Stomach (tissue), 8 donors: ENCODE measurements at regions not wholly inside any gene's neighbourhood (a gene's known extent, or its start where the extent isn't known, plus 50 kb on each side); places are given as distances from the start of the nearest gene placed in this dataset.

Experiments
- DNase-seq, 2 donors: peaks; one replicate each; pipeline versions ENCODE4 v3.0.0 to v3.0.0-alpha.2; 2013 to 2019
- H3K27ac ChIP-seq, 5 donors: fragments of 200-600 bp in 4 of 5; sonication (generic) in 4 of 5; one replicate each; pipeline ENCODE4 v1.5.1; 2013 to 2019; ENCODE audit warnings: mild to moderate bottlenecking in 1 of 5, moderate library complexity in 1 of 5
- H3K27me3 ChIP-seq, 3 donors: fragments of 200-600 bp; sonication (generic); one replicate each; pipeline ENCODE4 v1.5.1; 2017 to 2019; ENCODE audit warnings: mixed run types in 1 of 3
- H3K36me3 ChIP-seq, 4 donors: fragments of 200-600 bp; sonication (generic); 1 replicate in 3 of 4; 2 replicates in 1 of 4; pipeline ENCODE4 v1.5.1; 2016 to 2019
- H3K4me1 ChIP-seq, 4 donors: fragments of 200-600 bp; sonication (generic); one replicate each; pipeline ENCODE4 v1.5.1; 2016 to 2019
- H3K4me3 ChIP-seq, 4 donors: fragments of 200-600 bp; sonication (generic) in 3 of 4; one replicate each; pipeline ENCODE4 v1.5.1; 2016 to 2019; ENCODE audit warnings: mild to moderate bottlenecking in 1 of 4
- H3K9me3 ChIP-seq, 4 donors: fragments of 200-600 bp; sonication (generic); one replicate each; pipeline ENCODE4 v1.5.1; 2016 to 2019
- EP300 ChIP-seq: sonication (generic); formaldehyde crosslinking; IDR thresholded peaks from one replicate; pipeline ENCODE4 v1.6.1; 2017; ENCODE audit warnings: antibody characterized with exemption
- POLR2A ChIP-seq, 4 donors: fragments of 450-650 bp; IDR thresholded peaks; one replicate each; pipeline ENCODE4 v1.6.1; 2016; ENCODE audit warnings: antibody characterized with exemption in 4 of 4, control low read depth in 2 of 4, mild to moderate bottlenecking in 1 of 4, moderate library complexity in 1 of 4
- POLR2AphosphoS5 ChIP-seq, 3 donors: sonication (generic); formaldehyde crosslinking; IDR thresholded peaks; one replicate each; pipeline ENCODE4 v1.6.1; 2016; ENCODE audit warnings: antibody characterized with exemption in 3 of 3
- whole genome bisulfite sequencing, 5 donors: extraction: QIAGEN DNeasy Blood & Tissue Kit in 3 of 5; methylation state at CpG; one replicate each; pipeline versions ENCODE4 v1.1.5 to v1.1.7; 2013 to 2018; 5-methylcytosine and 5-hydroxymethylcytosine counted together
- intact Hi-C: fragments of 100-400 bp; cut with DNase I; formaldehyde crosslinking; loops from one replicate; pipeline ENCODE4 v1.15.1; 2023; ENCODE audit warnings: low total_unique reads
- TF ChIP-seq, protein P1 (sequence below), 7 experiments: fragments of 450-650 bp in 4 of 7; fragments of 200-600 bp in 3 of 7; sonication (generic) in 3 of 7; IDR thresholded peaks; one replicate each; pipeline ENCODE4 v1.5.1; 2016 to 2019; ENCODE audit warnings: antibody characterized with exemption in 7 of 7, control low read depth in 2 of 7, mild to moderate bottlenecking in 1 of 7
- donor health status: healthy with polysubstance abuse.
- donor health status: Bipolar disorder and iron deficiency.
- donor health status: healthy.

DNA sequence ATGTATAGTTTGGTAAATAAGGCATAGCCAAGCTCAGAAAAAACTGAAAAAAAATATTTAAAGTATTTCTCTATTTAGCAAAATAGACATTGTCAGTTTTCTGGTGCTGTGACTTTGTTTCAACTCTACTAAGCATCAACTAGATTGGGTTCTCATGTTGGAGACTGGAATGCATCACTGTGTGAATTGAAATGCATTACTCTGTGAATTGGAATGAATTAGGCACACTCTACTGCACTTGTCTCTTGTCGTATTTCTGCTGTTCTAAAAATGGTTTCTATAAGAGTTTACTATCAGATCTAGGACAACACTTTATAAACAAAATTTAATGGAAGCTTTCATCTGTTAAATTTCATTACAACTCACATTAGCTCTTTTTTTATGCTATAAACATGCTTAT lies 1772.2 kb downstream of the MAT2B start:
- Histone ChIP-seq H3K4me1 (no peaks in the 10 kb centered on the region), H3K27ac (no peak overlapping the region), H3K4me3 (no peak overlapping the region), H3K36me3 (no peaks in the 10 kb centered on the region), H3K27me3 (no peaks in the 10 kb centered on the region), H3K9me3 (peaks cover 0 to 7% (median 2%) of the 10 kb centered on the region in 4 donors)
- 70 to 90% (median 82%) methylated on average over 1 of the region's 1 CpG for WGBS, 5 donors
- intact Hi-C loops: no loop called here
- TF ChIP-seq POLR2AphosphoS5 (IDR thresholded peaks at IDR 0.05) (no peak), POLR2A (IDR thresholded peaks at IDR 0.05) (no peak), EP300 (no peak)
- TF ChIP-seq, protein P1, sequence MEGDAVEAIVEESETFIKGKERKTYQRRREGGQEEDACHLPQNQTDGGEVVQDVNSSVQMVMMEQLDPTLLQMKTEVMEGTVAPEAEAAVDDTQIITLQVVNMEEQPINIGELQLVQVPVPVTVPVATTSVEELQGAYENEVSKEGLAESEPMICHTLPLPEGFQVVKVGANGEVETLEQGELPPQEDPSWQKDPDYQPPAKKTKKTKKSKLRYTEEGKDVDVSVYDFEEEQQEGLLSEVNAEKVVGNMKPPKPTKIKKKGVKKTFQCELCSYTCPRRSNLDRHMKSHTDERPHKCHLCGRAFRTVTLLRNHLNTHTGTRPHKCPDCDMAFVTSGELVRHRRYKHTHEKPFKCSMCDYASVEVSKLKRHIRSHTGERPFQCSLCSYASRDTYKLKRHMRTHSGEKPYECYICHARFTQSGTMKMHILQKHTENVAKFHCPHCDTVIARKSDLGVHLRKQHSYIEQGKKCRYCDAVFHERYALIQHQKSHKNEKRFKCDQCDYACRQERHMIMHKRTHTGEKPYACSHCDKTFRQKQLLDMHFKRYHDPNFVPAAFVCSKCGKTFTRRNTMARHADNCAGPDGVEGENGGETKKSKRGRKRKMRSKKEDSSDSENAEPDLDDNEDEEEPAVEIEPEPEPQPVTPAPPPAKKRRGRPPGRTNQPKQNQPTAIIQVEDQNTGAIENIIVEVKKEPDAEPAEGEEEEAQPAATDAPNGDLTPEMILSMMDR (IDR thresholded peaks at IDR 0.05): no peak
- DNase-seq: no peak

GRCh38 chr5:165282491-165282890 lies 1777.1 kb downstream of the MAT2B start:
- Histone ChIP-seq H3K4me1 (no peaks in the 10 kb centered on the region), H3K27ac (no peak overlapping the region), H3K36me3 (no peaks in the 10 kb centered on the region), H3K4me3 (no peak overlapping the region), H3K27me3 (no peaks in the 10 kb centered on the region), H3K9me3 (no peaks in the 10 kb centered on the region)
- 60 to 97% (median 86%) methylated on average over 1 of the region's 1 CpG for WGBS, 5 donors
- no peak for DNase-seq
- TF ChIP-seq, protein P1 (IDR thresholded peaks at IDR 0.05): no peak
- TF ChIP-seq EP300 (no peak), POLR2AphosphoS5 (IDR thresholded peaks at IDR 0.05) (no peak), POLR2A (IDR thresholded peaks at IDR 0.05) (no peak)
- intact Hi-C loops: no loop called here

DNA sequence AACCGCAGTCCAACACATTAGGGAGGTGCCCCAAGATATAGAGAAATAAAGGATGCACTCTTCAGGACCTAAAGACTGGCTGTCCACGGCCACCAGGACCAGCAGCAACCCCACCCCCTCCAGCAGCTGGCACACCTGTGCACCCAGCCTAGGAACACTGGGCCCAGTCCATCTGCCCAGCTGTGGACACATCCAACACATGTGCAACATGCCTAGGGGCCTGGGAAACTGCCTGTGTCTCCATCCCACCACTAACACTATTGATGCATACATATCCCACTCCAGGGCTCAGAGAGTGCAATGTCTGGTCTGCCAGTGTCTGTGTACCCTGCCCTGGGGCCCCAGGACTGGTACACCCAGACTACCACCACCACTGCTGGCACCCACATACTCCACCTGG lies 1781.3 kb downstream of the MAT2B start:
- TF ChIP-seq, protein P1 (IDR thresholded peaks at IDR 0.05): no peak
- TF ChIP-seq POLR2AphosphoS5 (IDR thresholded peaks at IDR 0.05): no peak
- no peak for TF ChIP-seq EP300
- TF ChIP-seq POLR2A (IDR thresholded peaks at IDR 0.05): no peak
- no peak for DNase-seq
- H3K9me3 ChIP-seq: no peaks in the 10 kb centered on the region
- H3K27ac ChIP-seq: no peak overlapping the region
- no peaks in the 10 kb centered on the region for H3K27me3 ChIP-seq
- H3K4me1 ChIP-seq: no peaks in the 10 kb centered on the region
- no peaks in the 10 kb centered on the region for H3K36me3 ChIP-seq
- intact Hi-C loops: no loop called here
- H3K4me3 ChIP-seq: no peak overlapping the region
- WGBS, 5 donors: 81 to 88% (median 88%) methylated on average over 2 of the region's 2 CpGs

DNA sequence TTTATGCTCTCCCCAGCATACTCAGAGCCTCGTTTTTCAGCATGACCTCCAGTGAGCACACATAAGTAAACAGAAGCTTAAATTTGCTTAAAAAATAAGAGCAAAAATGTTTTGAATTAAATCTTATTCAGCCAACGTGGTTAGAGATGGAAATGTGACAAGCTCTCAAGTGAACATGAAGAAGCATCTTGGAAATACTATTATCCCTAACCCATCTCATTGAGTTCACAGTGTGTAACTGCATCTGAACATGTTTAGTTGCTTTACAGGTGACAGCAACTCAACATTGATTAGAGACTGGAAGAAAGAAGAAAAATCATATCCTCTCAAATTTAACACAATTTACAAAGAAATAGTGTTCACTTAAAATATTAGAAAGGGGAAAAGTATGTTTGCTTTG lies 1785.1 kb downstream of the MAT2B start:
- WGBS, 5 donors: 16 to 27% (median 24%) methylated on average over 2 of the region's 2 CpGs
- H3K27ac ChIP-seq: no peak overlapping the region
- intact Hi-C loops: no loop called here
- no peaks in the 10 kb centered on the region for H3K9me3 ChIP-seq
- no peaks in the 10 kb centered on the region for H3K36me3 ChIP-seq
- no peaks in the 10 kb centered on the region for H3K27me3 ChIP-seq
- DNase-seq: no peak
- TF ChIP-seq POLR2A (IDR thresholded peaks at IDR 0.05) (no peak), EP300 (no peak), POLR2AphosphoS5 (IDR thresholded peaks at IDR 0.05) (no peak)
- TF ChIP-seq, protein P1 (IDR thresholded peaks at IDR 0.05): no peak
- no peak overlapping the region for H3K4me3 ChIP-seq
- H3K4me1 ChIP-seq: no peaks in the 10 kb centered on the region
